ENCODE measurements at regions not wholly inside any gene's neighbourhood (a gene's known extent, or its start where the extent isn't known, plus 50 kb on each side); places are given as distances from the start of the nearest gene placed in this dataset.

GRCh38 chr6:79377047-79377446, 142.6 kb upstream of the HMGN3 start (continued):
- TF ChIP-seq MITF (IDR thresholded peaks at IDR 0.05) (no peak), REST (IDR thresholded peaks at IDR 0.05; ENCODE audit: borderline replicate concordance) (no peak), REST (CRISPR knock-in tag; IDR thresholded peaks at IDR 0.05; ENCODE audit: low read depth) (no peak), CREBBP (IDR thresholded peaks at IDR 0.05; ENCODE audit: low read depth, low read length) (no peak), CBX5 (IDR thresholded peaks at IDR 0.05; ENCODE audit: borderline replicate concordance, low read depth) (no peak), MTA1 (IDR thresholded peaks at IDR 0.05; ENCODE audit: borderline replicate concordance) (no peak)

Data from K562 (cell line).